IMR-90 (cell line): ENCODE measurements at regions not wholly inside any gene's neighbourhood (a gene's known extent, or its start where the extent isn't known, plus 50 kb on each side); places are given as distances from the start of the nearest gene placed in this dataset.

Experiments used
- ATAC-seq: fragments of 200-7000 bp; cut with Tn5 transposase; 2 replicates; pipeline ENCODE4 v1.9.1; 2020; ENCODE audit warnings: low read depth, mild to moderate bottlenecking, moderate library complexity
- BruUV-seq: library from RNA; stranded (reverse); fragments of 400-500 nt; replicated peaks from 2 replicates; lab custom pipeline; 2021; lab: Mats Ljungman, UMichigan
- CTCF ChIA-PET: fragments of 300-600 bp; formaldehyde crosslinking; extraction: SDS; loops from one replicate; lab custom pipeline; 2021; ENCODE audit warnings: antibody characterized with exemption; lab: Yijun Ruan, JAX
- POLR2A ChIA-PET: fragments of 300-600 bp; sonication (Branson Sonifier 250); formaldehyde crosslinking; loops from one replicate; lab custom pipeline; 2022; ENCODE audit warnings: antibody characterized with exemption; ENCODE audit not compliant: unreplicated experiment; lab: Charles Lee
- DNase-seq: peaks from one replicate; pipeline ENCODE4 v3.0.0; 2013
- H2AFZ ChIP-seq: replicated peaks from 2 replicates; pipeline ENCODE3; 2013; ENCODE audit warnings: low read length, mild to moderate bottlenecking; ENCODE audit not compliant: poor library complexity
- H2AK5ac ChIP-seq: 2 replicates; pipeline ENCODE4 v1.6.1; 2013; ENCODE audit warnings: low read depth, low read length, inconsistent platforms
- H2AK9ac ChIP-seq: replicated peaks from 2 replicates; pipeline ENCODE3; 2013; ENCODE audit warnings: mild to moderate bottlenecking, low read depth, low read length, moderate library complexity; ENCODE audit not compliant: poor library complexity
- H2BK120ac ChIP-seq: 2 replicates; pipeline ENCODE4 v1.6.1; 2013; ENCODE audit warnings: low read depth, low read length, inconsistent platforms
- H2BK15ac ChIP-seq: 3 replicates; pipeline ENCODE4 v1.6.1; 2013; ENCODE audit warnings: low read depth, low read length, inconsistent platforms
- H2BK20ac ChIP-seq: 2 replicates; pipeline ENCODE4 v1.6.1; 2013; ENCODE audit warnings: low read depth, mild to moderate bottlenecking, inconsistent platforms, low read length, moderate library complexity
- H2BK5ac ChIP-seq: 2 replicates; pipeline ENCODE4 v1.6.1; 2013; ENCODE audit warnings: mild to moderate bottlenecking, low read depth, low read length, inconsistent platforms; ENCODE audit not compliant: poor library complexity, severe bottlenecking
- H3K14ac ChIP-seq: replicated peaks from 2 replicates; pipeline ENCODE4 v1.6.1; 2013; ENCODE audit warnings: low read depth, low read length, inconsistent platforms
- H3K18ac ChIP-seq: 2 replicates; pipeline ENCODE4 v1.6.1; 2013; ENCODE audit warnings: low read depth, low read length, control low read depth
- H3K23ac ChIP-seq: 2 replicates; pipeline ENCODE4 v1.6.1; 2013; ENCODE audit warnings: low read depth, low read length, inconsistent platforms
- H3K27ac ChIP-seq: 2 replicates; pipeline ENCODE4 v1.5.1; 2013; ENCODE audit warnings: mild to moderate bottlenecking, control low read depth, low read length; ENCODE audit not compliant: insufficient read depth
- H3K27me3 ChIP-seq: 2 replicates; pipeline ENCODE4 v1.6.1; 2013; ENCODE audit warnings: low read length; ENCODE audit not compliant: control insufficient read depth, insufficient read depth
- H3K36me3 ChIP-seq: 2 replicates; pipeline ENCODE4 v1.6.1; 2013; ENCODE audit warnings: low read length, mixed read lengths; ENCODE audit not compliant: control insufficient read depth, insufficient read depth
- H3K4ac ChIP-seq: 2 replicates; pipeline ENCODE4 v1.6.1; 2013; ENCODE audit warnings: low read depth, low read length, inconsistent platforms
- H3K4me1 ChIP-seq: 2 replicates; pipeline ENCODE4 v1.6.1; 2013; ENCODE audit warnings: low read length, mixed read lengths; ENCODE audit not compliant: control insufficient read depth, insufficient read depth
- H3K4me2 ChIP-seq: 2 replicates; pipeline ENCODE4 v1.6.1; 2013; ENCODE audit warnings: low read depth, mild to moderate bottlenecking, control low read depth, low read length, moderate library complexity
- H3K4me3 ChIP-seq: 2 replicates; pipeline ENCODE4 v1.5.1; 2013; ENCODE audit warnings: low read depth, mild to moderate bottlenecking, control low read depth, low read length, moderate library complexity; ENCODE audit not compliant: insufficient read depth
- H3K56ac ChIP-seq: 2 replicates; pipeline ENCODE4 v1.6.1; 2013; ENCODE audit warnings: low read length, inconsistent platforms; ENCODE audit not compliant: insufficient read depth; ENCODE audit errors: extremely low read depth
- H3K79me1 ChIP-seq, 2 experiments: 2 replicates each; pipeline ENCODE4 v1.6.1; 2013; ENCODE audit warnings: low read length in 2 of 2, inconsistent platforms in 1 of 2, low read depth in 1 of 2
- H3K9ac ChIP-seq: 2 replicates; pipeline ENCODE4 v1.6.1; 2013; ENCODE audit warnings: low read depth, low read length, control low read depth
- H3K9me1 ChIP-seq: 2 replicates; pipeline ENCODE4 v1.6.1; 2013; ENCODE audit warnings: low read length, inconsistent platforms; ENCODE audit not compliant: insufficient read depth
- H3K9me3 ChIP-seq: 2 replicates; pipeline ENCODE4 v1.6.1; 2013; ENCODE audit warnings: low read length; ENCODE audit not compliant: control insufficient read depth, insufficient read depth
- H4K20me1 ChIP-seq: 2 replicates; pipeline ENCODE4 v1.6.1; 2013; ENCODE audit warnings: low read length, inconsistent platforms; ENCODE audit not compliant: insufficient read depth
- H4K5ac ChIP-seq: 2 replicates; pipeline ENCODE4 v1.6.1; 2013; ENCODE audit warnings: mild to moderate bottlenecking, low read depth, low read length, control low read depth
- H4K8ac ChIP-seq, 2 experiments: 2 replicates each; pipeline ENCODE4 v1.6.1; 2013; ENCODE audit warnings: low read depth in 2 of 2, low read length in 2 of 2, control low read depth in 1 of 2, inconsistent platforms in 1 of 2
- H4K91ac ChIP-seq: 2 replicates; pipeline ENCODE4 v1.6.1; 2013; ENCODE audit warnings: low read depth, low read length, inconsistent platforms; ENCODE audit not compliant: insufficient read depth
- BHLHE40 ChIP-seq: fragments of 150-350 bp; IDR thresholded peaks from 2 replicates; pipeline ENCODE4 v1.6.1; 2016; ENCODE audit warnings: mild to moderate bottlenecking, low read depth, low read length
- CEBPB ChIP-seq: IDR thresholded peaks from 2 replicates; pipeline ENCODE4 v1.6.1; 2012; ENCODE audit warnings: low read depth, low read length, improper control_type of control experiment
- CHD1 ChIP-seq: IDR thresholded peaks from 2 replicates; pipeline ENCODE4 v1.6.1; 2012; ENCODE audit warnings: low read depth, low read length, improper control_type of control experiment
- CTCF ChIP-seq: conservative IDR thresholded peaks from 2 replicates; pipeline ENCODE4 v1.5.1; 2012; ENCODE audit warnings: mild to moderate bottlenecking, low read depth, low read length, improper control_type of control experiment
- ELK1 ChIP-seq: fragments of 150-350 bp; IDR thresholded peaks from 2 replicates; pipeline ENCODE4 v1.6.1; 2016; ENCODE audit warnings: low read depth, mild to moderate bottlenecking, low read length, moderate library complexity, borderline replicate concordance
- FOS ChIP-seq: fragments of 150-350 bp; IDR thresholded peaks from 2 replicates; pipeline ENCODE4 v1.6.1; 2016; ENCODE audit warnings: low read depth, low read length
- MAZ ChIP-seq: IDR thresholded peaks from 2 replicates; pipeline ENCODE4 v1.6.1; 2012; ENCODE audit warnings: low read depth, mild to moderate bottlenecking, low read length, improper control_type of control experiment, moderate library complexity, borderline replicate concordance
- MXI1 ChIP-seq: IDR thresholded peaks from 2 replicates; pipeline ENCODE4 v1.6.1; 2012; ENCODE audit warnings: low read depth, mild to moderate bottlenecking, low read length, moderate library complexity, borderline replicate concordance
- NFE2L2 ChIP-seq: fragments of 150-350 bp; IDR thresholded peaks from 2 replicates; pipeline ENCODE4 v1.6.1; 2016; ENCODE audit warnings: low read depth, mild to moderate bottlenecking, low read length
- RAD21 ChIP-seq: IDR thresholded peaks from 2 replicates; pipeline ENCODE4 v1.6.1; 2012; ENCODE audit warnings: low read length, improper control_type of control experiment
- SMC3 ChIP-seq: fragments of 150-350 bp; IDR thresholded peaks from 2 replicates; pipeline ENCODE4 v1.6.1; 2016; ENCODE audit warnings: low read depth, mild to moderate bottlenecking, antibody characterized with exemption, low read length, moderate library complexity
- USF2 ChIP-seq: fragments of 150-350 bp; IDR thresholded peaks from 2 replicates; pipeline ENCODE4 v1.6.1; 2017; ENCODE audit warnings: mild to moderate bottlenecking, antibody characterized with exemption, low read length, low read depth
- WGBS, 2 experiments: methylation state at CpG; one replicate each; pipeline versions ENCODE4 v1.1.5 to v1.1.7; 2013; ENCODE audit warnings: missing lambda C conversion rate in 2 of 2; ENCODE audit not compliant: insufficient read length in 1 of 2; ENCODE audit errors: extremely low coverage in 2 of 2; 5-methylcytosine and 5-hydroxymethylcytosine counted together
- dilution Hi-C: fragments of 300-500 bp; cut with HindIII; formaldehyde crosslinking; loops from one replicate; pipeline ENCODE4 v1.14.3; 2018; ENCODE audit warnings: low sequenced_read_pairs; ENCODE audit not compliant: unreplicated experiment
- in situ Hi-C: fragments of 300-500 bp; cut with MboI; formaldehyde crosslinking; loops from 3 replicates; pipeline ENCODE4 v1.14.3; 2019; ENCODE audit warnings: low sequenced_read_pairs, inconsistent platforms, mixed read lengths
- intact Hi-C: fragments of 100-400 bp; cut with micrococcal nuclease; formaldehyde crosslinking; loops from 2 replicates; pipeline ENCODE4 v1.10.0; 2022

GRCh38 chr1:91161749-91162148 is 139.9 kb upstream of the ZNF644 start:
- H4K8ac ChIP-seq = no peak overlapping the region
- no peak overlapping the region for H2AK5ac ChIP-seq
- dilution Hi-C loops (no loop called here), intact Hi-C loops (loop anchor here (10.0 kb wide), 2 partner anchors 197 to 1047 kb away; no protein-coding TSS in a partner anchor), in situ Hi-C loops (loop anchor here (10.0 kb wide), 1 partner anchor 437 kb away; no protein-coding TSS in a partner anchor)
- H2AK9ac ChIP-seq = no peak overlapping the region
- no peaks in the 10 kb centered on the region for H3K9me3 ChIP-seq
- no peak overlapping the region for H2BK15ac ChIP-seq
- H3K4me3 ChIP-seq = no peak overlapping the region
- no peak overlapping the region for H3K23ac ChIP-seq
- H3K36me3 ChIP-seq = no peaks in the 10 kb centered on the region
- no peaks in the 10 kb centered on the region for H3K79me1 ChIP-seq
- H2BK120ac ChIP-seq = no peak overlapping the region
- POLR2A ChIA-PET = no interaction called here
- CTCF ChIA-PET = no interaction called here
- H2BK5ac ChIP-seq = no peak overlapping the region
- no peak overlapping the region for H3K14ac ChIP-seq
- H3K56ac ChIP-seq = no peak overlapping the region
- no peak overlapping the region for H3K18ac ChIP-seq
- BruUV-seq = no TSS peak
- H3K4me2 ChIP-seq = no peak overlapping the region
- H3K9ac ChIP-seq = no peak overlapping the region
- TF ChIP-seq BHLHE40 = no peak
- TF ChIP-seq FOS = no peak
- no peak for TF ChIP-seq MXI1
- no peak for TF ChIP-seq USF2
- no peak for TF ChIP-seq NFE2L2
- TF ChIP-seq CHD1 = no peak
- TF ChIP-seq CTCF = no peak
- TF ChIP-seq SMC3 = no peak
- TF ChIP-seq RAD21 = no peak
- TF ChIP-seq CEBPB = no peak
- no peak for TF ChIP-seq ELK1
- no peak for TF ChIP-seq MAZ
- no peak overlapping the region for H2BK20ac ChIP-seq
- DNase-seq (no peak), ATAC-seq (no peak)
- H2AFZ ChIP-seq = no peak overlapping the region
- no peaks in the 10 kb centered on the region for H3K9me1 ChIP-seq
- no peak overlapping the region for H3K4ac ChIP-seq
- H4K91ac ChIP-seq = no peak overlapping the region
- no peaks in the 10 kb centered on the region for H4K20me1 ChIP-seq
- no peaks in the 10 kb centered on the region for H3K4me1 ChIP-seq
- no peak overlapping the region for H3K27ac ChIP-seq
- 8% methylated on average over 2 of the region's 4 CpGs; no CpG with 5 or more reads in 1 of the 2 experiments for WGBS, 2 experiments
- no peak overlapping the region for H4K5ac ChIP-seq
- H3K27me3 ChIP-seq = no peaks in the 10 kb centered on the region; the same call in 1 of the 2 replicates
